WTC11 (cell line): ENCODE measurements at regions not wholly inside any gene's neighbourhood (a gene's known extent, or its start where the extent isn't known, plus 50 kb on each side); places are given as distances from the start of the nearest gene placed in this dataset.

ENCODE experiments used
- ATAC-seq: fragments of 200-7000 bp; cut with Tn5 transposase; 2 replicates; pipeline ENCODE4 v1.10.0; 2021; ENCODE audit warnings: mild to moderate bottlenecking, moderate library complexity
- CTCF ChIA-PET: fragments of 300-600 bp; sonication (Branson Sonifier 250); formaldehyde crosslinking; loops from one replicate; lab custom pipeline; 2021; ENCODE audit warnings: antibody characterized with exemption; lab: Charles Lee
- POLR2A ChIA-PET: fragments of 350-600 bp; sonication (Branson Sonifier 250); formaldehyde crosslinking; loops from one replicate; lab custom pipeline; 2021; ENCODE audit warnings: antibody characterized with exemption; lab: Charles Lee
- DNase-seq: peaks from one replicate; pipeline ENCODE4 v3.0.0; 2021; ENCODE audit warnings: low spot score
- H3K27ac Mint-ChIP-seq: 2 replicates; pipeline ENCODE4 v1.8.0; 2021; ENCODE audit warnings: mixed read lengths
- H3K27me3 Mint-ChIP-seq: 2 replicates; pipeline ENCODE4 v1.8.0; 2021; ENCODE audit warnings: low read depth, mild to moderate bottlenecking, moderate library complexity, mixed read lengths
- H3K36me3 Mint-ChIP-seq: 2 replicates; pipeline ENCODE4 v1.8.0; 2021; ENCODE audit warnings: mixed read lengths
- H3K4me1 Mint-ChIP-seq: 2 replicates; pipeline ENCODE4 v1.8.0; 2022; ENCODE audit warnings: mixed read lengths
- H3K4me3 Mint-ChIP-seq: 2 replicates; pipeline ENCODE4 v1.8.0; 2021; ENCODE audit warnings: mild to moderate bottlenecking, moderate library complexity, mixed read lengths
- H3K9me3 Mint-ChIP-seq: 2 replicates; pipeline ENCODE4 v1.8.0; 2021; ENCODE audit warnings: mixed read lengths
- CREM ChIP-seq: sonication (generic); formaldehyde crosslinking; IDR thresholded peaks from 2 replicates; pipeline ENCODE4 v1.8.1; 2022; ENCODE audit warnings: mild to moderate bottlenecking, missing genetic modification reagents, moderate library complexity
- ELF4 ChIP-seq: sonication (generic); formaldehyde crosslinking; IDR thresholded peaks from 2 replicates; pipeline ENCODE4 v1.8.1; 2022; ENCODE audit warnings: low read depth, mild to moderate bottlenecking, moderate library complexity, missing genetic modification reagents
- EMX1 ChIP-seq: fragments of 250-450 bp; sonication (Bioruptor Pico); IDR thresholded peaks from 2 replicates; pipeline ENCODE4 v1.8.0; 2021; ENCODE audit warnings: mild to moderate bottlenecking
- ETV6 ChIP-seq: sonication (generic); formaldehyde crosslinking; IDR thresholded peaks from 2 replicates; pipeline ENCODE4 v1.8.1; 2022; ENCODE audit warnings: mild to moderate bottlenecking, missing genetic modification reagents
- GRHL2 ChIP-seq: fragments of 250-450 bp; sonication (Bioruptor Pico); IDR thresholded peaks from 2 replicates; pipeline ENCODE4 v1.8.0; 2022; ENCODE audit warnings: mild to moderate bottlenecking, moderate library complexity; ENCODE audit not compliant: insufficient replicate concordance, severe bottlenecking
- JAZF1 ChIP-seq: fragments of 250-450 bp; sonication (Bioruptor Pico); IDR thresholded peaks from 2 replicates; pipeline ENCODE4 v1.9.0; 2021; ENCODE audit warnings: moderate library complexity, mild to moderate bottlenecking, inconsistent platforms
- NR2C2 ChIP-seq: sonication (generic); formaldehyde crosslinking; IDR thresholded peaks from 2 replicates; pipeline ENCODE4 v1.8.0; 2022; ENCODE audit warnings: mild to moderate bottlenecking, missing genetic modification reagents
- NR3C1 ChIP-seq: sonication (generic); formaldehyde crosslinking; conservative IDR thresholded peaks from 2 replicates; pipeline ENCODE4 v1.8.1; 2023; ENCODE audit warnings: low read depth, mild to moderate bottlenecking, missing genetic modification reagents
- RORB ChIP-seq: fragments of 250-450 bp; sonication (Bioruptor Pico); IDR thresholded peaks from 2 replicates; pipeline ENCODE4 v1.9.0; 2021; ENCODE audit warnings: mild to moderate bottlenecking
- TCF7 ChIP-seq: sonication (generic); formaldehyde crosslinking; IDR thresholded peaks from 2 replicates; pipeline ENCODE4 v1.8.0; 2022; ENCODE audit warnings: mild to moderate bottlenecking, low read depth, missing genetic modification reagents, moderate library complexity
- ZNF138 ChIP-seq: sonication (generic); formaldehyde crosslinking; conservative IDR thresholded peaks from 2 replicates; pipeline ENCODE4 v1.8.1; 2022; ENCODE audit warnings: mild to moderate bottlenecking, moderate library complexity, missing genetic modification reagents
- ZNF263 ChIP-seq: sonication (generic); formaldehyde crosslinking; IDR thresholded peaks from 2 replicates; pipeline ENCODE4 v1.8.1; 2022; ENCODE audit warnings: low read depth, mild to moderate bottlenecking, moderate library complexity, missing genetic modification reagents
- ZNF416 ChIP-seq: fragments of 250-450 bp; sonication (Bioruptor Pico); IDR thresholded peaks from 2 replicates; pipeline ENCODE4 v1.9.0; 2021; ENCODE audit warnings: mild to moderate bottlenecking, inconsistent platforms
- TF ChIP-seq, protein P1 (sequence below): fragments of 250-450 bp; sonication (Bioruptor Pico); IDR thresholded peaks from 2 replicates; pipeline ENCODE4 v1.8.0; 2021; ENCODE audit warnings: mild to moderate bottlenecking
- TF ChIP-seq, protein P2 (sequence below): fragments of 250-450 bp; sonication (Bioruptor Pico); IDR thresholded peaks from 2 replicates; pipeline ENCODE4 v2.1.2; 2022; ENCODE audit warnings: mild to moderate bottlenecking, moderate library complexity
- TF ChIP-seq, protein P3 (sequence below): sonication (generic); formaldehyde crosslinking; IDR thresholded peaks from 2 replicates; pipeline ENCODE4 v1.8.0; 2023; ENCODE audit warnings: missing genetic modification reagents
- TF ChIP-seq, protein P4 (sequence below): sonication (generic); formaldehyde crosslinking; IDR thresholded peaks from 2 replicates; pipeline ENCODE4 v1.8.1; 2023; ENCODE audit warnings: mild to moderate bottlenecking, moderate library complexity, missing genetic modification reagents
- TF ChIP-seq, protein P5 (sequence below): sonication (generic); formaldehyde crosslinking; IDR thresholded peaks from 2 replicates; pipeline ENCODE4 v1.8.1; 2023; ENCODE audit warnings: mild to moderate bottlenecking, missing genetic modification reagents, moderate library complexity
- TF ChIP-seq, protein P6 (sequence below): sonication (generic); formaldehyde crosslinking; IDR thresholded peaks from 2 replicates; pipeline ENCODE4 v1.8.1; 2022; ENCODE audit warnings: mild to moderate bottlenecking, moderate library complexity, missing genetic modification reagents
- TF ChIP-seq, protein P7 (sequence below): sonication (generic); formaldehyde crosslinking; IDR thresholded peaks from 2 replicates; pipeline ENCODE4 v1.8.0; 2022; ENCODE audit warnings: mild to moderate bottlenecking, missing genetic modification reagents
- TF ChIP-seq, protein P8 (sequence below): sonication (generic); formaldehyde crosslinking; IDR thresholded peaks from 2 replicates; pipeline ENCODE4 v1.8.1; 2022; ENCODE audit warnings: low read depth, mild to moderate bottlenecking, moderate library complexity, missing genetic modification reagents, borderline replicate concordance
- TF ChIP-seq, protein P9 (sequence below): fragments of 250-450 bp; sonication (Bioruptor Pico); IDR thresholded peaks from 2 replicates; pipeline ENCODE4 v1.9.0; 2021; ENCODE audit warnings: mild to moderate bottlenecking

DNA sequence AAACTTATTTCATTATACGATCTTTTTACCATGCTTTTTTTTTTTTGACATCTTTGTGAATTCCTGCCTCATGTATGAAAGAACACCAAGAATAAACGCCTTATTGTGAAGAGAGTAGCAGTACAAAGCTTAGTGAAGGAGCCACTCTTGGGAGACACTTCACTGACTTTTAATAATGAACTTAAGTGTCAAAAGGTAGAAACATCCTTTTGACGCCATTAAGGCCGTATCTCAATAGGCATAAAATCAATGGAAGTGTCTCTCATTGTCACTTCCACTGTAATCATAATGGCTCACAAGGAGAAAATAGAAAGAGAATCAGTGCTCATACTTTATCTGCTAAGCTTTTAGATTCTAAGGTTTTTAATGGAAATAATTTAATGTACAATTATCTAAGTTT lies 657.8 kb downstream of the DIPK2A start (continued):
- TF ChIP-seq, protein P1, sequence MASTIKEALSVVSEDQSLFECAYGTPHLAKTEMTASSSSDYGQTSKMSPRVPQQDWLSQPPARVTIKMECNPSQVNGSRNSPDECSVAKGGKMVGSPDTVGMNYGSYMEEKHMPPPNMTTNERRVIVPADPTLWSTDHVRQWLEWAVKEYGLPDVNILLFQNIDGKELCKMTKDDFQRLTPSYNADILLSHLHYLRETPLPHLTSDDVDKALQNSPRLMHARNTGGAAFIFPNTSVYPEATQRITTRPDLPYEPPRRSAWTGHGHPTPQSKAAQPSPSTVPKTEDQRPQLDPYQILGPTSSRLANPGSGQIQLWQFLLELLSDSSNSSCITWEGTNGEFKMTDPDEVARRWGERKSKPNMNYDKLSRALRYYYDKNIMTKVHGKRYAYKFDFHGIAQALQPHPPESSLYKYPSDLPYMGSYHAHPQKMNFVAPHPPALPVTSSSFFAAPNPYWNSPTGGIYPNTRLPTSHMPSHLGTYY (CRISPR knock-in tag): no peak
- TF ChIP-seq, protein P2, sequence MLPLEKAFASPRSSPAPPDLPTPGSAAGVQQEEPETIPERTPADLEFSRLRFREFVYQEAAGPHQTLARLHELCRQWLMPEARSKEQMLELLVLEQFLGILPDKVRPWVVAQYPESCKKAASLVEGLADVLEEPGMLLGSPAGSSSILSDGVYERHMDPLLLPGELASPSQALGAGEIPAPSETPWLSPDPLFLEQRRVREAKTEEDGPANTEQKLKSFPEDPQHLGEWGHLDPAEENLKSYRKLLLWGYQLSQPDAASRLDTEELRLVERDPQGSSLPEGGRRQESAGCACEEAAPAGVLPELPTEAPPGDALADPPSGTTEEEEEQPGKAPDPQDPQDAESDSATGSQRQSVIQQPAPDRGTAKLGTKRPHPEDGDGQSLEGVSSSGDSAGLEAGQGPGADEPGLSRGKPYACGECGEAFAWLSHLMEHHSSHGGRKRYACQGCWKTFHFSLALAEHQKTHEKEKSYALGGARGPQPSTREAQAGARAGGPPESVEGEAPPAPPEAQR (CRISPR knock-in tag): no peak
- TF ChIP-seq GRHL2 (CRISPR knock-in tag) (no peak), RORB (no peak), ZNF416 (CRISPR knock-in tag) (no peak), NR2C2 (no peak), ZNF263 (CRISPR knock-in tag) (no peak), NR3C1 (no peak)
- TF ChIP-seq, protein P3, sequence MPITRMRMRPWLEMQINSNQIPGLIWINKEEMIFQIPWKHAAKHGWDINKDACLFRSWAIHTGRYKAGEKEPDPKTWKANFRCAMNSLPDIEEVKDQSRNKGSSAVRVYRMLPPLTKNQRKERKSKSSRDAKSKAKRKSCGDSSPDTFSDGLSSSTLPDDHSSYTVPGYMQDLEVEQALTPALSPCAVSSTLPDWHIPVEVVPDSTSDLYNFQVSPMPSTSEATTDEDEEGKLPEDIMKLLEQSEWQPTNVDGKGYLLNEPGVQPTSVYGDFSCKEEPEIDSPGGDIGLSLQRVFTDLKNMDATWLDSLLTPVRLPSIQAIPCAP (CRISPR knock-in tag): no peak
- TF ChIP-seq, protein P4, sequence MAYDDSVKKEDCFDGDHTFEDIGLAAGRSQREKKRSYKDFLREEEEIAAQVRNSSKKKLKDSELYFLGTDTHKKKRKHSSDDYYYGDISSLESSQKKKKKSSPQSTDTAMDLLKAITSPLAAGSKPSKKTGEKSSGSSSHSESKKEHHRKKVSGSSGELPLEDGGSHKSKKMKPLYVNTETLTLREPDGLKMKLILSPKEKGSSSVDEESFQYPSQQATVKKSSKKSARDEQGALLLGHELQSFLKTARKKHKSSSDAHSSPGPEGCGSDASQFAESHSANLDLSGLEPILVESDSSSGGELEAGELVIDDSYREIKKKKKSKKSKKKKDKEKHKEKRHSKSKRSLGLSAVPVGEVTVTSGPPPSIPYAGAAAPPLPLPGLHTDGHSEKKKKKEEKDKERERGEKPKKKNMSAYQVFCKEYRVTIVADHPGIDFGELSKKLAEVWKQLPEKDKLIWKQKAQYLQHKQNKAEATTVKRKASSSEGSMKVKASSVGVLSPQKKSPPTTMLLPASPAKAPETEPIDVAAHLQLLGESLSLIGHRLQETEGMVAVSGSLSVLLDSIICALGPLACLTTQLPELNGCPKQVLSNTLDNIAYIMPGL (CRISPR knock-in tag): no peak

DNA sequence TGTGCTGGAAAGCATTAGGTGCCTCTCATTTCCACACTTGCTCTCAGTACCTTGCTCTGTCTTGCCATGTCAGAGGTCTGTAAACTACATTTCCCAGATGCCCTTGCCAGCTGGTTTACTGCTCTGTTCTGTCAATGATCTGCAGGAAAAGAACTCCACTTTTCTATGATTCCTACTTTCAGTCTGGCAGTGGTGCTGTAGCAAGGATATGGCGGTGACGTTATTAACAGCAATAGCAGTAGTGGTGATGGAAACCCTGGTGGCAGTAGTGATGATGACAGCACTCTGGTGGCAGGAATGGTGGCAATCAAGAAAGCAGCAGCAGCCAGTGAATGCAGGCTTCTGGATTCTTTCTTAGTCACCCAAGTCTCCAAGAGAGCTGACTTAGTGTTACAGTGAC lies 665.2 kb downstream of the DIPK2A start:
- H3K27ac Mint-ChIP-seq: no peak overlapping the region
- H3K36me3 Mint-ChIP-seq: peaks cover 3% of the 10 kb centered on the region
- no peak overlapping the region for H3K4me3 Mint-ChIP-seq
- no peaks in the 10 kb centered on the region for H3K27me3 Mint-ChIP-seq
- peaks cover 6% of the 10 kb centered on the region for H3K4me1 Mint-ChIP-seq
- TF ChIP-seq, protein P2 (CRISPR knock-in tag): no peak
- no peak for TF ChIP-seq ZNF138 (CRISPR knock-in tag)
- no peak for TF ChIP-seq JAZF1 (CRISPR knock-in tag)
- TF ChIP-seq TCF7 (CRISPR knock-in tag): no peak
- TF ChIP-seq, protein P5, sequence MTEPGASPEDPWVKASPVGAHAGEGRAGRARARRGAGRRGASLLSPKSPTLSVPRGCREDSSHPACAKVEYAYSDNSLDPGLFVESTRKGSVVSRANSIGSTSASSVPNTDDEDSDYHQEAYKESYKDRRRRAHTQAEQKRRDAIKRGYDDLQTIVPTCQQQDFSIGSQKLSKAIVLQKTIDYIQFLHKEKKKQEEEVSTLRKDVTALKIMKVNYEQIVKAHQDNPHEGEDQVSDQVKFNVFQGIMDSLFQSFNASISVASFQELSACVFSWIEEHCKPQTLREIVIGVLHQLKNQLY (CRISPR knock-in tag): no peak
- no peak for TF ChIP-seq RORB
- no peak for TF ChIP-seq ETV6 (CRISPR knock-in tag)
- TF ChIP-seq, protein P6, sequence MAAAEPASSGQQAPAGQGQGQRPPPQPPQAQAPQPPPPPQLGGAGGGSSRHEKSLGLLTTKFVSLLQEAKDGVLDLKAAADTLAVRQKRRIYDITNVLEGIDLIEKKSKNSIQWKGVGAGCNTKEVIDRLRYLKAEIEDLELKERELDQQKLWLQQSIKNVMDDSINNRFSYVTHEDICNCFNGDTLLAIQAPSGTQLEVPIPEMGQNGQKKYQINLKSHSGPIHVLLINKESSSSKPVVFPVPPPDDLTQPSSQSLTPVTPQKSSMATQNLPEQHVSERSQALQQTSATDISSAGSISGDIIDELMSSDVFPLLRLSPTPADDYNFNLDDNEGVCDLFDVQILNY (CRISPR knock-in tag): no peak
- TF ChIP-seq CREM (CRISPR knock-in tag): no peak
- TF ChIP-seq, protein P7, sequence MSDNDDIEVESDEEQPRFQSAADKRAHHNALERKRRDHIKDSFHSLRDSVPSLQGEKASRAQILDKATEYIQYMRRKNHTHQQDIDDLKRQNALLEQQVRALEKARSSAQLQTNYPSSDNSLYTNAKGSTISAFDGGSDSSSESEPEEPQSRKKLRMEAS: no peak
- no peak for TF ChIP-seq ELF4 (CRISPR knock-in tag)
- no peak for TF ChIP-seq EMX1 (CRISPR knock-in tag)
- TF ChIP-seq, protein P8, sequence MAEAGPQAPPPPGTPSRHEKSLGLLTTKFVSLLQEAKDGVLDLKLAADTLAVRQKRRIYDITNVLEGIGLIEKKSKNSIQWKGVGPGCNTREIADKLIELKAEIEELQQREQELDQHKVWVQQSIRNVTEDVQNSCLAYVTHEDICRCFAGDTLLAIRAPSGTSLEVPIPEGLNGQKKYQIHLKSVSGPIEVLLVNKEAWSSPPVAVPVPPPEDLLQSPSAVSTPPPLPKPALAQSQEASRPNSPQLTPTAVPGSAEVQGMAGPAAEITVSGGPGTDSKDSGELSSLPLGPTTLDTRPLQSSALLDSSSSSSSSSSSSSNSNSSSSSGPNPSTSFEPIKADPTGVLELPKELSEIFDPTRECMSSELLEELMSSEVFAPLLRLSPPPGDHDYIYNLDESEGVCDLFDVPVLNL (CRISPR knock-in tag): no peak
- TF ChIP-seq, protein P9, sequence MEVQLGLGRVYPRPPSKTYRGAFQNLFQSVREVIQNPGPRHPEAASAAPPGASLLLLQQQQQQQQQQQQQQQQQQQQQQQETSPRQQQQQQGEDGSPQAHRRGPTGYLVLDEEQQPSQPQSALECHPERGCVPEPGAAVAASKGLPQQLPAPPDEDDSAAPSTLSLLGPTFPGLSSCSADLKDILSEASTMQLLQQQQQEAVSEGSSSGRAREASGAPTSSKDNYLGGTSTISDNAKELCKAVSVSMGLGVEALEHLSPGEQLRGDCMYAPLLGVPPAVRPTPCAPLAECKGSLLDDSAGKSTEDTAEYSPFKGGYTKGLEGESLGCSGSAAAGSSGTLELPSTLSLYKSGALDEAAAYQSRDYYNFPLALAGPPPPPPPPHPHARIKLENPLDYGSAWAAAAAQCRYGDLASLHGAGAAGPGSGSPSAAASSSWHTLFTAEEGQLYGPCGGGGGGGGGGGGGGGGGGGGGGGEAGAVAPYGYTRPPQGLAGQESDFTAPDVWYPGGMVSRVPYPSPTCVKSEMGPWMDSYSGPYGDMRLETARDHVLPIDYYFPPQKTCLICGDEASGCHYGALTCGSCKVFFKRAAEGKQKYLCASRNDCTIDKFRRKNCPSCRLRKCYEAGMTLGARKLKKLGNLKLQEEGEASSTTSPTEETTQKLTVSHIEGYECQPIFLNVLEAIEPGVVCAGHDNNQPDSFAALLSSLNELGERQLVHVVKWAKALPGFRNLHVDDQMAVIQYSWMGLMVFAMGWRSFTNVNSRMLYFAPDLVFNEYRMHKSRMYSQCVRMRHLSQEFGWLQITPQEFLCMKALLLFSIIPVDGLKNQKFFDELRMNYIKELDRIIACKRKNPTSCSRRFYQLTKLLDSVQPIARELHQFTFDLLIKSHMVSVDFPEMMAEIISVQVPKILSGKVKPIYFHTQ (CRISPR knock-in tag): no peak
- H3K9me3 Mint-ChIP-seq: peaks cover 19% of the 10 kb centered on the region
- peak; percentile 20 for DNase-seq
- CTCF ChIA-PET: interaction anchor here (0.8 to 0.9 kb wide), 2 partner anchors 30 to 34 kb away, joined by 3 read pairs; no protein-coding TSS in a partner anchor
- POLR2A ChIA-PET: no interaction called here
- peak; percentile 96 for ATAC-seq
